Mucosa of descending colon (tissue), 3 donors: ENCODE measurements at regions not wholly inside any gene's neighbourhood (a gene's known extent, or its start where the extent isn't known, plus 50 kb on each side); places are given as distances from the start of the nearest gene placed in this dataset.
"Not testable (repeated sequence)": the region's sequence is repeated elsewhere in the genome, so short reads cannot be mapped to it uniquely, and the experiment has no call there.

Experiments
- ATAC-seq: fragments of 200-7000 bp; cut with Tn5 transposase; one replicate; pipeline ENCODE4 v1.9.1; 2020; ENCODE audit warnings: mild to moderate bottlenecking, moderate library complexity
- DNase-seq, 3 donors: peaks; one replicate each; pipeline ENCODE4 v3.0.0-alpha.2; 2020
- H3K36me3 ChIP-seq: fragments of 200-600 bp; one replicate; pipeline ENCODE4 v1.8.0; 2021; ENCODE audit warnings: low read depth, mild to moderate bottlenecking
- H3K4me1 ChIP-seq: fragments of 200-600 bp; one replicate; pipeline ENCODE4 v1.8.0; 2021; ENCODE audit warnings: low read depth, mild to moderate bottlenecking
- H3K4me3 ChIP-seq: fragments of 200-600 bp; one replicate; pipeline ENCODE4 v1.8.0; 2021; ENCODE audit warnings: mild to moderate bottlenecking
- H3K9me3 ChIP-seq: fragments of 200-600 bp; one replicate; pipeline ENCODE4 v1.8.0; 2021; ENCODE audit warnings: mild to moderate bottlenecking
- intact Hi-C, 2 donors: fragments of 100-400 bp; cut with DNase I in 1 of 2; cut with micrococcal nuclease in 1 of 2; formaldehyde crosslinking; loops; one replicate each; pipeline versions ENCODE4 v1.11.0 to v1.11.1; 2022; cut with DNase I, micrococcal nuclease
- donor health status: DM: no; HTN: no; CAD: no; lungs with moderate emphysema.
- donor health status: DM: no; HTN: no; CAD: no.
- donor health status: DM: no; HTN: yes; CAD: no.

GRCh38 chr2:89234818-89235466, 543.5 kb downstream of the RPIA start:
- ATAC-seq, DNase-seq, H3K4me3 ChIP-seq, intact Hi-C loops, H3K4me1 ChIP-seq, H3K36me3 ChIP-seq, H3K9me3 ChIP-seq: not testable (repeated sequence)

DNA sequence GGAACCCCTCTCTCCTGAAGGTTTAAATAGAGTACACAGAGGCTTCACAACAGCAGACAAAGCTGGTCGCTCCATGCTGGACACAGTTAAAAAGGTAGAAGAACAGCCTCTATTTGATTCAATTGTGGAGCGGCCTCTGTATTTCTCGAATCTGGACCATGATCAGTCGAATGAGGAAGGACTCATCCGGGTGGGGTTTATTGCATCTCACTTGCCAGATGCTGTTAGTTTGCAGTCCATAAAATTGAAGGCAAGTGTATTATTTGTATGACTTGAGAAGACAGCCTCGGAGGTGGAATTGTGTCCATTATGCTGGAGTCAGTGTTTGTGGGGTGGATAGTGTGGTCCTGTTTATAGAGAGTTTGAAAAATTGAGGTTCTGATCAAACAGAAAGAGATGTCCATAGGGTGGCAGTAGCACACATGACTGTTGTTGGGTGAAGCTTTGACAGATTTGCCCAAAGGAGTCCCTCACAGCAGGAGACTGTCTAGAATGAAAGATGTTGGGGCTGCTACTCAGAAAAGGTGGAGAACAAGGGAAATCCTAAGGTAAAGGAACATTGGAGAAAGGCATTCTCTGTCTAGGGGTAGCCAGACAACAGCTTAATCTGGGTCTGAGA, 545.5 kb downstream of the RPIA start:
- H3K4me3 ChIP-seq, intact Hi-C loops, H3K4me1 ChIP-seq, DNase-seq, H3K36me3 ChIP-seq, H3K9me3 ChIP-seq: not testable (repeated sequence)
- peak; percentile 86 for ATAC-seq

GRCh38 chr2:89237783-89238182, 546.3 kb downstream of the RPIA start:
- H3K4me1 ChIP-seq, intact Hi-C loops, DNase-seq, H3K36me3 ChIP-seq, H3K9me3 ChIP-seq, H3K4me3 ChIP-seq: not testable (repeated sequence)
- peak; percentile 60 for ATAC-seq

GRCh38 chr2:89243114-89243700, 551.7 kb downstream of the RPIA start:
- H3K9me3 ChIP-seq, intact Hi-C loops, H3K4me3 ChIP-seq, DNase-seq, H3K4me1 ChIP-seq, H3K36me3 ChIP-seq: not testable (repeated sequence)
- ATAC-seq, result peak; percentile 88

DNA sequence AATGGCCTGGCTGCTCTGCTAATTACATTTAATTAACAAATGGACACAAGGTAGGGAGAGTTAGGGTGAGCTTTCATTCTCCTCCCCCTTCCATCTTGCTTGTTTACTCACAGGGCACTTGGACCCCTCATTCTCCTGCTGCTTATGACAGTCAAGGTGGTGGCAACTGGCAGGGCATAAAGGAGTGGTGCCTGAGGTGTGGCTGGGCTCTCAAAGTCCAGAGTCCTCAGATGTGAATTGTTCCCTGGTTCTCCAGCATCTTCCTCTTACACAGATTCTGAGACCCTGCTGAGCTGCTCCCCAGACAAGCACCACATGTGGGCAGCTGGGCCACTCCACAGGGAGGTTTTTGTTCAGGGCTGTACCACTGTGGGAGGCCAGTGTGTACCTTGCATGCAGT, 552.9 kb downstream of the RPIA start:
- H3K36me3 ChIP-seq, H3K9me3 ChIP-seq, H3K4me1 ChIP-seq, H3K4me3 ChIP-seq, intact Hi-C loops: not testable (repeated sequence)
- ATAC-seq, result peak; percentile 68
- peak in 1 of 3 donors; percentile 4 for DNase-seq

- H3K9me3 ChIP-seq, H3K4me3 ChIP-seq, H3K36me3 ChIP-seq, intact Hi-C loops, H3K4me1 ChIP-seq, ATAC-seq, DNase-seq: not testable (repeated sequence)
Observed at GRCh38 chr2:89245478-89245877, 554.0 kb downstream of the RPIA start.

DNA sequence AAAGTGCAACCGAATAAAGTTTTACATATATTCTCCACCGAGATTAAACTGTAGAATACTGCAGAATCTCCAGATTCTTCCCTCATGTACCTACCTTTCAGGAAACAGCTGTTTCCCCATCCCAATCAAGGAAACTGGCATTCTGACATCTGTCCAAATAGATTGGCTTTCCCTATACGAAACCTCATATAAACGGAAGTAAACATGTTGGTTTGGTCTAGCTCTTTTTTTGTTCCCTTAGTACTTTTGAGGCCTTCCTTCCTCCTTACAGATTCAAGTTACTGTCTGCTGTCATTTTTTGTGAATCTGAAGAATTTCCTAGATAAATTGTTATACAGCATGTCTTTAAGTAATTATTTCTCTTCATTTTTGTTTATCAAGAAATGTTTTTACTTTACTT, 554.6 kb downstream of the RPIA start:
- H3K9me3 ChIP-seq, intact Hi-C loops, H3K36me3 ChIP-seq, H3K4me3 ChIP-seq, ATAC-seq, DNase-seq, H3K4me1 ChIP-seq: not testable (repeated sequence)

DNA sequence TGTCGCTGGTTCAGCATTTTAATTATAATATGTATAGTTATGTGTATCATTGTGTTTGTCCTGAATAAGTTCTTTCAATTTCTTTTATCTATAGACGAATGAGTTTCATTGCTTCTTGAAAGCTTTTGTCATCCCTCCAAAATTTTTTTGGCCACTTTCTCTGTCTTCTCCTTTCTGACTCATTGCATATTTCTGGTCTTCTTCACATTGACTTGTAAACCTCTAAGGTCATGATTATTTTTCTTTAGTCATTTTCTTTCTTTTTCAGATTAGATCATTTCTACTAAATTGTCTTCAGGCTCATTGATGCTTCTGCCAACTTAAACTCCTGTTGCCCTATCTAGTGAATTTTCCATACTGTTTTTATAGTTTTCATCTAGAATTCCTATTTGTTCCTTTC, 555.1 kb downstream of the RPIA start:
- intact Hi-C loops, result not testable (repeated sequence)

GRCh38 chr2:89255013-89255412, 563.5 kb downstream of the RPIA start:
- ATAC-seq, H3K36me3 ChIP-seq, H3K9me3 ChIP-seq, H3K4me1 ChIP-seq, H3K4me3 ChIP-seq, intact Hi-C loops, DNase-seq: not testable (repeated sequence)

More for the DNA sequence above, 555.1 kb downstream of the RPIA start:
- H3K36me3 ChIP-seq, DNase-seq, ATAC-seq, H3K4me3 ChIP-seq, H3K4me1 ChIP-seq, H3K9me3 ChIP-seq: not testable (repeated sequence)

DNA sequence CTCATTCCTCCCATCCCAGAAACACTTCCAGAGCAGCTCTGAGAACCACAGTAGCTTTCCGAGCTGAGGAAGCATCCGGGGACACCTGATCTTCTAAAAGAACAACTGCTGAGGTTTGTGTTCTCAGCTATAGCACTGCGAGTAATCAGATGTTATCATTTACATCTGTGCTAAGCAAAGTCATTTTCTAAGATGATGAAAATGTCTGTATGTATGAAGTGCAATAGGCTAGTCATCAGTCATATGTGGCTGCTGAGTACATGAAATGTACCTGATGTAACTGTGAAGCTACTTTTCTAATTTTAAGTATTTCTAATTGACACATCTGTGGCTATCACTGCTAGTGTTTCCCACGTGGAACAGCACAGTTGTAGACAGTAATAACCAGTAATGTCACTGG, 582.0 kb downstream of the RPIA start:
- ATAC-seq, H3K4me1 ChIP-seq, H3K36me3 ChIP-seq, intact Hi-C loops, H3K9me3 ChIP-seq, H3K4me3 ChIP-seq, DNase-seq: not testable (repeated sequence)

- DNase-seq, H3K4me1 ChIP-seq, H3K9me3 ChIP-seq, H3K36me3 ChIP-seq, H3K4me3 ChIP-seq, intact Hi-C loops: not testable (repeated sequence)
- peak; percentile 20 for ATAC-seq
Observed at GRCh38 chr2:89280536-89280935, 589.1 kb downstream of the RPIA start.

- H3K36me3 ChIP-seq, DNase-seq, intact Hi-C loops, H3K9me3 ChIP-seq, ATAC-seq, H3K4me3 ChIP-seq, H3K4me1 ChIP-seq: not testable (repeated sequence)
Observed at GRCh38 chr2:89286448-89287080, 595.1 kb downstream of the RPIA start.

- intact Hi-C loops, H3K4me1 ChIP-seq, ATAC-seq, H3K9me3 ChIP-seq, DNase-seq, H3K4me3 ChIP-seq, H3K36me3 ChIP-seq: not testable (repeated sequence)
Observed at GRCh38 chr2:89287084-89287483, 595.6 kb downstream of the RPIA start.

- H3K4me3 ChIP-seq, DNase-seq, H3K36me3 ChIP-seq, intact Hi-C loops, H3K9me3 ChIP-seq, H3K4me1 ChIP-seq, ATAC-seq: not testable (repeated sequence)
Observed at GRCh38 chr2:89291717-89292298, 600.3 kb downstream of the RPIA start.
